DLD1 (cell line): ENCODE measurements at regions not wholly inside any gene's neighbourhood (a gene's known extent, or its start where the extent isn't known, plus 50 kb on each side); places are given as distances from the start of the nearest gene placed in this dataset.
"Not testable (repeated sequence)": the region's sequence is repeated elsewhere in the genome, so short reads cannot be mapped to it uniquely, and the experiment has no call there.

Experiments
- in situ Hi-C: cut with HindIII; loops from 2 replicates; pipeline ENCODE4 v1.10.0; 2017; ENCODE audit warnings: low sequenced_read_pairs

DNA sequence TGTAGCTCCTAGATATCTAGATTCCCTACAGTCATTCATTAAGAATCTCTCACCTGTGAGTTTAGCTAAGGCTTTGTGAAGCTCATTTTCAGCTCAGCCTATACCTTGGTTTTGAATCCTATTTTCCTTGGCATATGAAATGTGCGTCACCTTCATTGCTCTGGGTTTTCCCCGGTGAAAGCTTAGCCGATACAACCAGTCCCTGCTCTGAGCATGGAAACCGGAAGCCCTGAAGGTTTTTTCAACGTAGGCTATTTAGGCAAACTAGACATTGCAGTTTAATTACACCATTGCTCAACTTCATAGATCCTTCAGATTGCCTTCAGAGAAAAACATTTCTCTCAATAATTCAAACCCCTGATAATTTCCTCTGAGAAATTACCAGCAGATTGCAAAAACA, 206.8 kb upstream of the TPRG1 start:
- in situ Hi-C loops: no loop called here

DNA sequence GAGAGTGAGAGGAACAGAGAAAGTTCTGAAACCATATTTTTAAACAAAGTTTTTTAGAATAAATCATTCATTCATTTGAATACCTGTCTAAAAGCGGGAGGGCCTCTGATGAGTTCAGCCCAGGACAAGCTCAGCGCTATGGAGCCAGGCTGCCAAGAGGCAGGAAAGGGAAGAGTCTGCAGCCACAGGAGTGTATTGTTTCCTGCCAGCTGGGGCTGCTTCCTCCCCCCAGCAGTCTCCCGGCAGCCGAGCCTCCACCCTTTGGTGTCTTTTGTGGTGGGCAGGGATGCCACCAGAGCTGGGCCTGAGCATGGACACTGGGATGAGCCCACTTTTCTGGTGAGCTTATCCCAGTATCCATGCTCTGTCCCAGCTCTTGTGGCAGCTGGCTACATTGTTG, 199.5 kb upstream of the TPRG1 start:
- in situ Hi-C loops: no loop called here

DNA sequence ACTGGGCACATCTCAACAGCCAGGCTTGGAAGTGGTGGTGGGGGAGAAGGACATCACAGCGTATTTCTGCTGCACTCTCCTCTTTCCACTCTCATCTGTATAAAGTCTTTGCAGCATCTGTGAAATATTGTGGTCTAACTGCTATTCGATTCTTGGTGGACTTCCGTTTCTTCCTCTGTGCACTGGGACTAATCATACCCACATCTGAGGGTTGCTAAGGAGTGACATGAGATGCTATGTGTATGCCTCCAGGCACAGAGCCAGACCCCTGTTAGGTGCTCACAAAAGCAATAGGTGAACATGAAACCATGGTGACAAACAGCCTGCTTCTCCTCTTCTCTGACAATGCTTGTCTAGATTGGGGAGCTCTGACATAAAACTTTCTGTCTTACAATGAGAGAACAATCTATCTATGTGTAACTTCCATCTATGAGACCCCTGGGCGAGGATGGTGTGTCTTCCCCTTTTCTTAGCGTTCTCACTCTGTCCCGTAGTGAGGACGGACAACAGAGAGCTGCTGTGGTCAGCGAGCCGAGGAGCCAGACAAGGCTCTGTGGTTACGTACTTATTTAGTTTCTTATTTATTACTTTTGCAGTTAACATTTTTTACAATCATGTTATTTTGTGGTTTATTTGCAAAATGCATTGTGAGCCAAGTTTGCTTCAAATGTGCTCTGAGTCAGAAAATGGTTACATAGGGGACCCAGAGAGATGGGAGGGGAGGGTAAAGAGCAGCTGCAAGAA, 196.7 kb upstream of the TPRG1 start:
- in situ Hi-C loops: no loop called here

DNA sequence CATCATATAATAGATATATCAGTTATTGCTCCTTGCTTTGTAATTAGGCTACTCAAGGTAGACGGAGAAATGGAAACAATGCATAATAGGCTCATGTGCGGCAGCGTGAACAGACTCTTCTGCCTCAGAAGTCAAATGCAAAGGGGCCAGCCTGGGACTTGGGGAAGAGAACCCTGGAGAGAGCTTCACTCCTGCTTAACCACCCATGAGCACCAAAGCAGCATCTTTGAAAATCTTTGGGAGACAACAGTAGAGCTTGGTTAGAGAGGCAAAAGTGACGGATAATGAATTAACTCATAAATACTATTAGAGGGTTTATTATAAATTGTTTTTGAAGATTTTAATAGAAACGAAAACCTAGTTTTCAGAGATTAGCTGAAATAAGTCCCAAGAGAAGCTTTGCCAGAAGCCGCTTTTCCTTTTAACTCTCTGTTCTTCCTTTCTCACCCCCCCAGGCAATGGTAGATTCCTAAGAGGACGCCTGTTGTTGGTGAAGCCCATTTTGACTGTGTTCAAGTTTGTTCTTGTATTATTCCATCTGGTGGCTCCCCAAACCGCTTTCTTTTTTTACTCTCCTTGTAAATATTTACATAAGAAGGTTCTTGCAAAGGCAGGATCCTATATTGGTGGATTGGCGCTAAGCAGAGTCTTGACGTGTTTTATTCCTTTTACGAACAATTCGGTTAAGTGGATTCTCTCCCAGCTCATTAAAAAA, 196.0 kb upstream of the TPRG1 start:
- in situ Hi-C loops: no loop called here

DNA sequence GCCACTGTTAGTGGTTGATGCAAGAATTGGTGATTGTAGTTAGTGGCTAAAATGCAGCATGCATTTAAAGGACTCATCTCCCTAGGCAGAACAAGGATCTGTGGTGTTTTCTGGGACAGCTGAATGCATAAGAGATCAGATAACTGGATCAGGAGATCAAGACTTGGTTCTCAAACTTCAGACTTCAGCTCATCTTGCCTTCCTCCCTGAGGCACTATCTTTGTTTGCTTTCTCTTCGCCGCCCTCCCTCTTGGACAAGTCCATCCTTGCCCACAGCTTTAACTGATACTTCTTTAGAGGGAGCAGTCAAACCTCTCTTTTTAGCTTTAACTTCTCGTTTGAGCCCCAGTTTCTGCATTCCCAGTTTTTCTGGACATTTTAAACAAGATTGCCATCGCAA, 195.4 kb upstream of the TPRG1 start:
- in situ Hi-C loops: no loop called here

DNA sequence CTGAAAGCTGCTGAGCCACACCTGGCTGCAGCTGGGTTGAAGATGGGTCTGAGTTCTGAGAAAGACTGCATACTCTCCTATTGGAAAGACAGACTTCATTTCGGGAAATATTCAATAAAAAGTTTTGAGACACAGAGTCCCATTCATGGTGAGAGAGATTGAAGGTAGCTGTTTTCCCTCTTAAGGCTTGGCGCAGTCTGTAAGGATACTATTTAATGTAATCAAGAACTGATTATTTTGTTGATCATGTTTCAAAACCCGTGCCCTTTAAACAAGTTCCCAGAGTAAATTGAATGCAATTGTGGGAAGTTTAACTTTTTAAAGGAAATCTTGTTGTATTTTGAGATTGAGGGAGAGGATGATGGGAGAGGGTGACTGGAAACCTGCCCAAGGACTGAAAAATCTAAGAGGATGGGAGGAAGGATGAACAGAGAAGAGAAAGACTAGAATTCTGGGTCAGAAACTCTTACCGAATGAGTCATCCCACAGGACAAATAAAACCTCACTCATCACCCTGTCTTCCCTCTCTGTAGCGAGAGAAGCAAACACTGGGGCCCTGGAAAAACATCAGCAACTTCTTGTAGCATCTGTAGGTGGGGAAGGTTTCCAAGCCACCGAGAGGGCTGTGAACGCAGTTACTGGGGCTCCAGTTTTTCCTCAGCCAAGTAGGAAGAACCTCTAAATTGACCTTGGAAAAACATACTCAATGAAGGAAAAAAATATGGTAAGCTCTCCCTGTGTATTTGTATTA, 193.2 kb upstream of the TPRG1 start:
- in situ Hi-C loops: no loop called here

DNA sequence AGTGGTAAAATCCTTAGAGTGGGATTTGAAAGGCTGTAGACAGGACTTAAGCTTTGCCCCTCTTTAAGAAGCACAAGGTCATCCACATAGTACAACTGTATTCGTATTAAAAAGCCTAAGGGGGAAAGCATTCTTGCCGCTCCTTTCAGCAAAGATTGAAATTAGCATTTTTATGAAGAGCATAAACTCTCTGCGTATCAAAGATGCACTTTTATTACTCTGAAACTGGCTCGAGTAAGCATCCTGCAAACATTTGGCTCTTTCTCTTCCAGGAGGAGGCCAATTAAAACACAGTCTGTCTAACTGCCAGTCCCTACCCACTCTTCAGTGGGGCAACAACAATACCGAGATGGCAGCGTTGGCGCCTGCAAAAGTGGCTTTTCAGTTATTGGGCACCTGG, 192.5 kb upstream of the TPRG1 start:
- in situ Hi-C loops: no loop called here

DNA sequence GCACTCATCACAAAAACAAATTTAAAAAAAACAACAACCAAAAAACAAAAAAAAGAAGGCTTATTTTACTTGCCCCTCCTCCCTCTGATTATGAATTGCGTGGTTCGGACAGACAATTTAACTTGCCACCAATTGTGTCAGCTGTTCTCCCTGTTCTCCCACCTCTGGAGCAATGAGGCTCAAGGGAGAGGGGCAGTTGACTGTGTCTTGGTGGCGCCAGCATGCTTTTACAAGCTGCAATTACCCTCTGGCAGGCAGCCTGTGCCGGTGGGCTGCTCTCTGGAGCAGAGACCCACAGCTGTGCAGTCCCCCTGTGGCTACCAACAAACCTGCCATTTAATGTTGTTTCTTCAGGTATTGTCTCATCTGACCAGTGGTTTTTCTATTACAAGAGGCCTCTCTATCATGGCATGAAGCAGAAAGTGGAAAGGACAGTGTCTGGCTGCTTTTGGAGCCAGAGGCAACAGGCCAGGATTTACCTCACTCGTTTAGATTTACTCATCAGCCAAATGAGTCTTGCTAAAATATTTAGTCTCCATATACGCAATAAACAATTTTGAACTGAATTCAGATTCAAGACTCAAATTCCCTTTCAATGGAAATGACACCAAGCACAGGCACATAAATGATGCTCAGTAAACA, 192.0 kb upstream of the TPRG1 start:
- in situ Hi-C loops: no loop called here

DNA sequence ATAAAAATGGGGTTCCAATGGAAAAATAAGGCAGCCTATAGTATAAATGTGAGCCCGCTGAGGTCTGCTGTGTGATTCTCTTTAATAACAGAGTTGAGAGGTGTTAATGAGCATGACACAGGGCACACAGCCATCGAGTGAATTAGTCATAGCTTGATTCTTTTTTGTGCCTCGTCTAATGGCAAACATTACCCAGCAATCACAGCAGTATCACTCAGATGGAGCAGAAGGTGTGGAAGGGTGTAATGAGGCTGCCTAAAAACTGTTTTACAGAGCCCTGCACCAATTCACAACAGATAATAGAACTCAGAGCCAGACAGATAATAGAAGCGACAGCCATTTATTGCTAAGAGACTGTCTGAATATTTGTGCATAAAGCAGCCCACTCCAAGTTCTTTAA, 178.6 kb upstream of the TPRG1 start:
- in situ Hi-C loops: no loop called here

DNA sequence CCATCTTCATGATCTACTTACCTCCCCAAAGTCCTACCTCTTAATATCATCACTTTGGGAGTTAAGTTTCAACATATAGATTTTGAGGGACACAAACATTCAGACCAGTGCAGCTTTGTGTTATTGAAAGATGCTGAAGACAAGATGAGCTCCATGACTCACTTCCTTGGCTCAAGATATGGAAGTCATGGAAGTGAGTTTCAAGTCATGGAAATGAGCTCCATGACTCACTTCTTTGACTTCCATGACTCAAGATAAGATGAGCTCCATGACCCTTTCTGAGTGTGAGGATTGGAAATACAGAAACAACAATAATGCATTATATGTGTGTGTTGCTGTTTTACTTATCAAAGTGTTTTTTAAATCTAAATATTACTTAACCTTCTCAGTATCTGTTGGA, 170.2 kb upstream of the TPRG1 start:
- in situ Hi-C loops: no loop called here

DNA sequence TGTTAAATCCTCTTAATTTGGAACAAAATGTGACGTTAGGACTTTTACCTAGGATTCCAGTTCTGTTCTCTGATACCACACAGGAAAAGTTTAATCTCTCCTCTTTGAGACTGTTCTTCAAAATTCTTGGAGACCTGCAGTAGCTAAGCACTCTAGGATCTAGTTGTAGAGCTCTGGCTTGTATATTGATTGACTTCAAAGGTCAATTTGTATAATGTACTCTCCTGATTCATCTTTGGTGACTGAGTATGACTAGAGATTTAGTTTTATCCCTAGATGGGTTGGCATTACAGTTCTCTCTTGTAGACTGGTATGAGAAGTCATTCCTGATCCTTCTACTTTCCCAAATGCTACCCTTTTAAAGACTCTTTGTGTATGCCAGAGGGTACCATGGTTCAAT, 168.4 kb upstream of the TPRG1 start:
- in situ Hi-C loops: no loop called here

DNA sequence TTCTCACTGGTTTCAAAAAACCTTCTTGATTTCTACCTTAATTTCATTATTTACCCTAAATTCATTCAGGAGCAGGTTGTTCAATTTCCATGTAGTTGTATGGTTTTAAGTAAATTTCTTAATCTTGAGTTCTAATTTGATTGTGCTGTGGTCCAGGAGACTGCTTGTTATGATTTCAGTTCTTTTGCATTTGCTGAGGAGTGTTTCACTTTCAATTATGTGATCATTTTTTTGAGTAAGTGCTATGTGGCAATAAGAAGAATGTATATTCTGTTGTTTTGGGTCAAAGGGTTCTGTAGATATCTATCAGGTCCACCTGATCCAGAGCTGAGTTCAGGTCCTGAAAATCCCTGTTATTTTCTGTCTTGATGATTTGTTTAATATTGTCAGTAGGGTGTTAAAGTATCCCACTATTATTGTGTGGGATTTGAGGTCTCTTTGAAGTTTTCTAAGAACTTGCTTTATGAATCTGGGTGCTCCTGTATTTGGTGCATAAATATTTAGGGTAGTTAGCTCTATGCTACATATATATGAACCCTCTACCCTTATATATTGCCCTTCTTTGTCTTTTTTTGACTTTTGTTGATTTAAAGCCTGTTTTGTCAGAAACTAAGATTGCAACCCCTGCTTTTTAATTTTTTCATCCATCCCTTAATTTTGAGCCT, 158.4 kb upstream of the TPRG1 start:
- in situ Hi-C loops: no loop called here

DNA sequence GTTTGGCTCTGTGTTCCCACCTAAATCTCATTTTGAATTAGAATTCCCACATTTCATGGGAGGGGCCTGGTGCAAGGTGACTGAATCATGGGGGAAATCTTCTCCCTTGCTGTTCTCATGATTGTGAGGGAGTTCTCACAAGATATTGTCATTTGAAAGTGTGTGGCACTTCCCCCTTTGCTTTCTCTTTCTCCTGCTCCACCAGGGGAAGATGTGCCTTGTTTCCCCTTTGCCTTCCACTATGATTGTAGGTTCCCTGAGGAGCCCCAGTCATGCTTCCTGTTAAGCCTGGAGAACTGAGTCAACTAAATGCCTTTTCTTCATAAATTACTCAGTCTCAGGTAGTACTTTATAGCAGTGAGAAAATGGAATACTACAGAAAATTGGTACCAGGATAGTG, 157.2 kb upstream of the TPRG1 start:
- in situ Hi-C loops: no loop called here

DNA sequence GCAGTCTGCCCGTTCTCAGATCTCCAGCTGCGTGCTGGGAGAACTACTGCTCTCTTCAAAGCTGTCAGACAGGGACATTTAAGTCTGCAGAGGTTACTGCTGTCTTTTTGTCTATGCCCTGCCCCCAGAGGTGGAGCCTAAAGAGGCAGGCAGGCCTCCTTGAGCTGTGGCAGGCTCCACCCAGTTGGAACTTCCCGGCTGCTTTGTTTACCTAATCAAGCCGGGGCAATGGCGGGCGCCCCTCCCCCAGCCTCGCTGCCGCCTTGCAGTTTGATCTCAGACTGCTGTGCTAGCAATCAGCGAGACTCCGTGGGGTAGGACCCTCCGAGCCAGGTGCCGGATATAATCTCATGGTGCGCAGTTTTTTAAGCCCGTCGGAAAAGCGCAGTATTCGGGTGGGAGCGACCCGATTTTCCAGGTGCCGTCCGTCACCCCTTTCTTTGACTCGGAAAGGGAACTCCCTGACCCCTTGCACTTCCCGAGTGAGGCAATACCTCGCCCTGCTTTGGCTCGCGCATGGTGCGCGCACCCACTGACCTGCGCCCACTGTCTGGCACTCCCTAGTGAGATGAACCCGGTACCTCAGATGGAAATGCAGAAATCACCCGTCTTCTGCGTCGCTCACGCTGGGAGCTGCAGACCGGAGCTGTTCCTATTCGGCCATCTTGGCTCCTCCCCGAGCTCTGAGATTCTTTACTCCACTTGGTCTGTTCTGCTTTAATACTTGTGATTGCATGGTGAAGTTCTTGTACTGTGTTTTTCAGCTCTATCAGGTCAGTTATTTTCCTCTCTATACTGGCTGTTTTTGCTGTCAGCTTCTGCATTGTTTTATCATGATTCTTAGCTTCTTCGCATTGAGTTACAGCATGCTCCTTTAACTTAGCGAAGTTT, 148.9 kb upstream of the TPRG1 start:
- in situ Hi-C loops: not testable (repeated sequence)

DNA sequence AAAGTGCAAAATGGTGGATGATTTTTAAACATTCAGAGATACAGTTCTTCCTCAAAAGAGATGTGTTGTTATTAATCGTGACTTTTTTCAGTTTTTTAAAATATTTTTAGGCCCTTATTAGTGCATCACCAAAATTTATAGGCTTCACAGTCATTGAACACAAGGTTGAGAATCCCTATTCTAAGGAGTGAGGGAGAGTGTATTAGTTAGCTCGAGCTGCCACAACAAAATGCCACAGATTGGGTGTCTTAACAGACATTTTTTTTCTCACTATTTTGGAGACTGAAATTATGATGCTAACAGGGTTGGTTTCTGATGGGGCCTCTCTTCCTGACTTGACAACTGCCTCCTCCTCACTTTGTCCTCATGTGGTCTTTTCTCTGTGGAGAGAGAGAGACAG, 145.9 kb upstream of the TPRG1 start:
- in situ Hi-C loops: no loop called here

DNA sequence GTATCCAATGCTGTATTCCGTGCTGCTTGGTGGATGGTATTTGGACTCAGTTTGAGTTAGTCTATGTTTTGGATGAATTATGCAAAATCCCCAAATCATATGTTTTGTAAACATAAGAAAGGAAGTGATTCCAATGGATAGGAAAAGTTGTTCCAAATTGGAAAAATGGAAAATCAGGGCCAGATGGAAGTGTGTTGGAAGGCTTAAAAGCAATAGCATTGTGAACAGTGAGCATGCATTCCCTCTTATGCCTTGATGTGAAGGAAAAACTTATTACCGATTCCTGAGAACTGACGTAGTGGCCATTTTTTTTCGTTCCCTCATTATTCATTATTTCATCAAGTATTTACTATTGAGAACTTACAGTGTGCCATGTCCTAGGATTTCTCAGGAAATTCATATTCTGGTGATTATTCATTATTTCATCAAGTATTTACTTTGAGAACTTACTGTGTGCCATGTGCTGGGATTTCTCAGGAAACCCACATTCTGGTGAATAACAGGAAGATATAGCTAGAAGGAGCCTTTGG, 144.1 kb upstream of the TPRG1 start:
- in situ Hi-C loops: no loop called here

DNA sequence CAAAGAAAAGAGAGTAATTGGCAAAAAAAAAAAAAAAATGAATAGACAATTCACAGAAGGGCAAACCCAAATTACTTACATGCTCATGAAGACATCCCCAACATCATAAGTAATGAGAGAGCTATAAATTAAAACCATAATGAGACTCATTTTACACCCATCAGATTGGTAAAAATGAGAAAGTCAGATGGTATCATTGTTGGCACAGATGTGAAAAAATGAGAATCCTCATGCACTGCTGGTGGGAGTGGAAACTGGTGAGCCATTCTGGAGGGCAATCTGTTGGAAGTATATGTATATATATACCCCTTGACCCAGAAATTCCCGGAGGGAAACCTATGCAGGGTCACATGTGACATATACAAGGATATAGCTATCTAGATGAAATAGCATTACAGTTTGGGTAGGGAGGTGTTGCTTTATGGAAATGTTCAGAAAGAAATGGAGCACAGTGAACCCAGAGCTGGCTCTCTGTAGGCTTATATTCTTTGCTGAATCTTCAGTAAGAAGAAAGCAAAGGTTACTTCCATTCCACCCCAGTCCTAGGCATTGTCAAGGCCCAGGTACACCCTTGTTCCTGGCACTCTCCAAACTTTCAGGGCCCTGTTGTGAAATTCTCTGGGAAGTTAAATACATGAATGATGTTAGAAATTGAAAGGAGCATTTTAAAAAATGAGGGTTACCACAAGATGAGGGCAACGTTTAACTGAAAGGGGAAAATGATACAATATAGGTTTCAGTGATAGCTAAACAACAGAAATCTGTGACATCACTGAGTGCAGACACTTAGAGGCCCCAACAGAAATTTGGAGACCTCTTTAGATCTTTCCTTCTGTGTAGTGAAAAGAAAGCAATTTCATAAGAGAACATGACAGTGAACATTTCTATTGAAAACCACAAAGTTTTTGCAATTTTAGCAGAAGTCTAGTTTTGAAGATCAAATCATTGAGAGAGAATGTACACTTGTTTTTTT, 132.7 kb upstream of the TPRG1 start:
- in situ Hi-C loops: no loop called here

DNA sequence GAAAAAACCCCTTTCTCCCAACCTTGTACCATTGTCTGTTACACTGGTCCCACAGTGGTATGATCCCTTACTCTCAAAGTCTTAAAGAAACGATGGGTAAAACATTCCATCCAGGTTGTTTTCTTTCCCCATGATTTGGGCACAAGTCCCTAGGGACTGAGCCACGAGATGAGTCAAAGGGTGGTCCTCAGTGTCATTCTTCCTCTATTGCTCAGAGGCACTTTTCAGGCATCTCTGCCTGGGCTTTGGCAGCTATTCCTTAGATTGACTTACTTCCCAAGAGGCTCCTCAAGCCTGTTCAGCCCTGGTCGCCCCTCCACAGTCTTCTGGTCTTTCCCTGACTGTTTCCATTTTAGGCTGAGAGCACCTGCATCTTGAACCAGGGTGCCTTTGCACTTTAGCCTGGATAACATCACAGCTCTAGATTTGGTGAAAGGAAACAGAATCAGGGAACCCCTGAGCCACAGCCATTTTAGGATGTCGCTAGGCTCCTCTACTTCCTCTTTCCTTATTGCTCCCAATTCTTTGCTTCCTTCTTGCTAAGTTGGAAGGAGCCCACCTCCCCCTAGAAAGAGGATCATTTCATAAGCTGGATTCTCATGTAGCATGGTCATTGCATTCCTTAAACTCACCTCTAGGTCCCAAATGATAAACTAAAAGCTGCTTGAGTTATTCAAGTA, 131.0 kb upstream of the TPRG1 start:
- in situ Hi-C loops: no loop called here
